GM18873 (cell line): ENCODE measurements at regions not wholly inside any gene's neighbourhood (a gene's known extent, or its start where the extent isn't known, plus 50 kb on each side); places are given as distances from the start of the nearest gene placed in this dataset.

Experiments
- ATAC-seq: cut with Tn5 transposase; IDR thresholded peaks from one replicate; pipeline ENCODE4 v1.9.1; 2021; ENCODE audit warnings: mild to moderate bottlenecking, moderate library complexity, moderate number of reproducible peaks; ENCODE audit not compliant: unreplicated experiment, low FRiP score

DNA sequence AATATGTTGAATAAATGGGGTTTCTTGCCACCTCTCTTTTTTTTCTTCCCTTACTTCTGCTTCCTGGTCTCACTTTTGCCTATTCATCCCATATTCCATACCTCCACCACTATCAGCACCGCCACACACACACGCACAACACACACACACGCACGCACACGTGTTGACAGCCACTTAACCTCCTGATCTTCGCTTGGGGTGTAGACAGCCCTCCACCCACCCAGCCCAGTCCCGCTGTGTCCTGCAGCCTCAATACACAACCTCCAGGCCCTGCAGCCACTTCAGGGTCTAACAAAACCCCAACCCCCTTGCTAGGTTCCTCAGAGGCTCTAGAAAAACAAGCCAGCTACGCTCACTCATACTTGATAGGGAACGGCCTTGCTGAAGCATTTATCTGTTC lies 72.3 kb downstream of the LINC00237 start:
- ATAC-seq, result no peak

DNA sequence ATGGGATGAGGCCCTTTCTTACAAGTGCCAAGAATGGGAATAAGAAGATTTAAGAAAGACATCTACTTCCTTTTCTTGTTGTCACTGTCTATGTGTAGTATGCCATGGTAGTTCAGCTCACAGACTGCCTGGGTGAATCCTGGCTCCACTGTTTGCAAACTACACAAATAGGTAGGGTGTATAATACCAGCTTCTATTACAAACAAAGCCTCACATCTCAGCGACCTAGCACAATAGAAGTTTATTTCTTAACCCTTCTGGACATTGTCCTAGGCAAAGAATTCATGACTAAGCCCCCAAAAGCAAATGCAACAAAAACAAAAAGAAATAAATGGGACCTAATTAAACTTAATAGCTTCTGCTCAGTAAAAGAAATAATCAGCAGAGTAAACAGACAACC lies 74.5 kb downstream of the LINC00237 start:
- ATAC-seq, result no peak

DNA sequence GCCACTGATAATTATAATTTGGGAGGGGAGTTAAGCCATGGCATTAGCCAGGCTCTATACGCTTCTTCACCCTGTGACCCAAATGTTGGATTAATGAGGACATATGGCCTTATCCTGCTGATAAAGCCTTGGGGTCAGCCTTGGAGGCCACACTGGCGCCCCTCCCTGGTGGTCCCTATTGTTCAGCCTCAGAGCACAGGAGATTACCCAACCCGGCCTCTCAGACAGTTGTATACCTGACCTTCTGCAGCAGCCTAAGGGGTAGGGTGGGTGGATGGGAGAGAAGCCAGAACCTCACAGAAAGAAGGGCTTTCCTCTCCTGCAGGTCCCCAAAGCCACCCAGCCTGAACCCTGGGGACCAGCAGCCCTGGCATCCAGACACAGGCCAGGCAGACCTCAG lies 76.8 kb downstream of the LINC00237 start:
- ATAC-seq, result no peak

DNA sequence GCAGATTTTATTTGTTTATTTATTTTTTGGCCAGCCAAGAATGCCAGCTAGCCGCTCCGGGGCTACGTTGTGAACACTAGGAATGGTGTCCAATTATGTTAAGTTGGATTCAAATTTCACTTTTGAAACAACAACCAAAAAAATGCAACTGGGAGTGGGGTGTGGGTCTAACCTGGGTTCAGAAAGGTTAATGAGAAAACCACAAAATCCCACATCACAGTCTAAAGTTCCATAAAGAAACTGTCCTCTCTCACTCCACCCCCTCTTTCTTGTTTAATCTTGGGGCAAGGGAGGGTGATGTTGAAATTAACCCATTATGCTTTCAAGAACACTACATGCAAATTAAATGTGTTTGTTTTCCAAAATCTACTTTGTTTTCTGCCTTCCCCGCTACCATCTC lies 77.2 kb downstream of the LINC00237 start:
- no peak for ATAC-seq

DNA sequence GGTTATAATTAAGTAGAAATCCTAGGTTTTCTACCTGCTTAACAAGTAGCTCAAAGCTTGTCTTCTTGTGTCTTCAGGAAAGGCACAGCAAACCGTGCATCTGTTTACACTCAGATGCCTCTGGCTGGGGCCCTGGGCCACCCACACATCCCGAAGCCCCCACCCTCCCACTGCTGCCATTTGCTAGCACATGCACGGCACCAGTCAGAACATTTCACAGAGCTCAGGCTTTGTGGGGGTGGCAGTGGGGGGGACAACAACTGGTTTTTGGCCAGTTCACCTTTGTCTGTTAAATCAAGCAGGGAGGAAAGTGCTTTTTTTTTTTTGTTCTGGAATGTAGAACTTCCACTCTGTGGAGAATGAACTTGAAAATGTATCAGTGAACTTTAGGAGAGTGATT lies 77.7 kb downstream of the LINC00237 start:
- no peak for ATAC-seq

DNA sequence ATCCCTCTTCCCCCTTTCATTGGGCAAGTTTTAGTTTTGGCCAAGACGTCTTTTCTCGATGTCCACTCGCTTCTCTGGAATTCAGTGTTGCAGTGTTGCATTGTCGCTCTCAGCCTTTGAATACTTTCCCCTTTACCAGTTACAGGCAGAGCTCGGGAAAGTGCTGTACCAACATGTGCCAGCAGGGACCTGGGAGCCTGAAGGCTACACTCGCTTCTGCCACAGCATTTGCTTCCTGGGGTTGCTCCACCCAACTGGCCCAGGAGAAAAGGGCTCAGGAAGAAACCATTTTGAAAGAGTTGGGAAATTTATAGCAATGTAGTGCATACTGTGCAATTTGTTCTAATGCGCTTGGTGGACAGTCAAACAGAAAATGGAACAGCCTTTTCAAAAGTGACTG lies 78.6 kb downstream of the LINC00237 start:
- ATAC-seq, result no peak

DNA sequence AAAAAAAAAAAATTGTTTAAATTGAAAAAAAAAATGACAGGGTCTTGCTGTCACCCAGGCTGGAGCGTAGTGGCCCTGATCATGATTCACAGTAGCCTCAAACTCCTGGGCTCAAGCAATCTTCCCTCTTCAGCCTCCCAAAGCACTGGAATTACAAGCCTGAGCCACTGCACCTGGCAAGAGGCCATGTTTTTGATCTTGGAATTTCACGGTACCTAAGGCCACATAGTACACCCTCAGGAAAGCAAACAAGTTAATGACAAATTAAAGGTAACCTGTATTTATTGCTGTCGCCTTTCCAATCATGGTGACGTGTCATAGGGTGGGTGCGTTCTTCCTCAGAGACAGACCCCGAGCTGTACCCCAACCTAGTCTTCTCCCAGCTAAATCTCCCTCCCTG lies 79.2 kb downstream of the LINC00237 start:
- no peak for ATAC-seq

DNA sequence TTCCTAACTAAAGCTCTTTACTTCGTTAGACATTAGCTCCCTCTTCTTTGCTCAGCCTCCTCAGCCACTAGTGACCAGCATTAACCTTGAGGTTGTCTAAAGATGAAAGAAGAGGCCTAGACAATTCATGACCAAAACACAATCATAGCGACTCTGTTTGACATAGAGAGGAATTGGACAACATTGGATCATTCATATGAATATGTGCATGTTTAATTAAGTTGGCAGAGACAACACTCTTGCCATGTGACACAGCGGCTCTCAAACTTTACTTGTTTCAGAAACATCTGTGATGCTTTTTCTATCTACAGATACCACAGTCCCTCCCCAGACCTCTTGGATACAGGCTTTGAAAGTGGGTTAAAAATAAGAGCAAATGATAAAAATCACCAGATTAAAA lies 81.7 kb downstream of the LINC00237 start:
- ATAC-seq, result no peak

DNA sequence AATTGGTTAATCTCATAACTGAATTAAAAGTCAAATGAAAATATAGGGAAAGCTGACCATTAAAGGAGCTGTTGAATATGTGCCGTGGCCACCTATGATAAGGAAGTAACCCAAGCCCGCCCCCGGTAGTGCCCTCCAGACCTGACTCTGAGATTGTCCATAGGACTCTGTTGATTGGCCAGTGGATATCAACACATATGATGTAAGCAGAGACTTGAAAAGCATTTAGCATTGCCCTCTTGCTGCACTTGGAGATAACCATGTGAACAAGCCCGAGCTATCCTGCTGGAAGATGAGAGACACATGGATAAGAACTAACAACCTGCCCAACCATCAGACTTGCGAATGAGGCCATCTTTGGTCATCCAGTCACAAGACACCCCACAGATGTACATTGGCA lies 83.2 kb downstream of the LINC00237 start:
- no peak for ATAC-seq

DNA sequence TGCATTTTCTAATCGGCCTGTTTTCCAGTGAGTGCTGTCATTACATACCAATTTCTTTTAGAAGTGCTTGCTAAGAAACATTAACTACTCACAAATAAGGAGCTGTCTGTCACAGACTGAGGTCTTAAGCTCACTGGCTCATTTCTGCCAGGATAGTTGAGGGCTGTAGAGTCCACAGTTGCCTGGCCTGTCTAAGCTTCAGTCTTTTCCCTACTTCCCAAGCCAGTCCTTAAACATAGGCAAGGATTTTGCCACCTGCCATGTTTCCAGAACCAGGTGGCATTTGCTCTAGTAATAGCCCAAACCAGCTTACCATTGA lies 84.7 kb downstream of the LINC00237 start:
- no peak for ATAC-seq

DNA sequence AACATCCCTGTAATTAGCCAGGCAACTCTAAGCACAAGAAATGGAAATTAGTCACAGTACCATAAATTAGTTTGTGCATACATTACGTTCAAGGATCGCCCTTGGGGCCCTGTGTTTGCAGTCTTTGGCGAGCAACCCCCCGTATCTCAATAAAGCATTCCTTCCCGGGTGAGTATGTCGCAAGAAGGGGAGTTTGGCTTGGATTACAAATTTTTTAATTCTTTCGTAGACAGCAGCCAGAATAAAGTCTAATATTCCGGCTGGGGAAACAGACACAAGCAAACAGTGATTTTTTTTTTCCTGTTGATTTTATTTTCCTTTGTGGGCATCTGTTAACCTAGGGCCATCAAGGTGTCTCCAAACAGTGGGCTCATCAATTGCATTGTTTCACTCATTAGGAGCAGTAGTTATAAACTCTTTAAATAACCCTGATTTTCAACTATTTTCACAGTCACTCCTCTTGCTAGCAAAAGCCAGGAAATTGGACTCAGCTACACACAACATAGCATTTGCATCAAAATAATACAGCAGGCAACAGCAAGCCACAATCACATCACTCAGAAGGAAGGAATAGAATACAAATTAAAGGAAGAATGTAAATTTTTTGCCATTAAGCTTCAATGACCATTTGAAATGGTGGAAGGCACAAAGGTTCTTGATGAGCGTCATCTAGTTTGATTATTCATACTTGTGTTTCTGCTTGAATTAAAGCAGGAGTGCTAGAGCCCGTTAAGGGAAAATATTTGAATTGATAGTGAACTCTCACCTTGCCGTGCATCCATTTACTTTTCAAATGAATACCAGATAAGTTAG lies 85.3 kb downstream of the LINC00237 start:
- no peak for ATAC-seq

DNA sequence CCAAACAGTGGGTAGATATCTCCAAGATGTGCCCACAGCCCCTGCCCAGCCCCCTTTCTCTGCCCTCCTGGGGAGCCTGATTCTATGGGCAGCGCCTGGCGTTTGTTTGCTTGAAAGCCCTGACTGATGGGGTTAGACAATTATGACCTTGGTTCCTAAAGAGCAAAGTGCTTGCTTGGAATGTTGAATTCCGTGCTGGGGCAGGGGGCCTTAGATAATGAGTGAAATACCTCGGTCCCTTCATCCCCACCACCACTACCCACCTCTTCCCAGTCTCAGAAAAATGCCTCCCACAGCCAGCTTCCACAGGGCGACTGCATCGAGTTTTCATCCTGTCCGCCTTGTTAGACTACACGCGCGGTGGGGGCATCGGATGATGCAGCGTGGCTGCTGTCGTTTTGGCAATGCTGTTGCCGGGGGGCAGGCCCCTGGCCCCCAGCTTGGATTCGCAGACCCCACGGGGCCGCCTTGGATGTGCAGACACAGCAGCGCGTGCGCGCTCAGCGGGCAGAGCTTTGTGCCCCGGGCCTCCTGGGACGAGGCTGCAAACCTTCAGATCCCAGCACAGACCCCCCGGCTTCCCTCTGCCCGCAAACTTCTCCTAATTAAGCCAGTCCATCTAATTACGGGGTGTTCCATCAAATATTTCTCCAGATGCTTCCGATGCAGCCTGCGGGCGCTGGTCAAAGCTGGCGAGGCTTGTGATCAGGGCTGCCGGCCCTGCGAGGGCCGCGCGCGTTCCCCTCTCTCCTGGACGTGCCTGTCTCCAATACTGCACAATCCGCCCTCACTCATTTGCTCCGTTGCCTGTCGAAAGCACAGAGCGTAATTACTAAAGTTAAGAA lies 86.1 kb downstream of the LINC00237 start:
- no peak for ATAC-seq

DNA sequence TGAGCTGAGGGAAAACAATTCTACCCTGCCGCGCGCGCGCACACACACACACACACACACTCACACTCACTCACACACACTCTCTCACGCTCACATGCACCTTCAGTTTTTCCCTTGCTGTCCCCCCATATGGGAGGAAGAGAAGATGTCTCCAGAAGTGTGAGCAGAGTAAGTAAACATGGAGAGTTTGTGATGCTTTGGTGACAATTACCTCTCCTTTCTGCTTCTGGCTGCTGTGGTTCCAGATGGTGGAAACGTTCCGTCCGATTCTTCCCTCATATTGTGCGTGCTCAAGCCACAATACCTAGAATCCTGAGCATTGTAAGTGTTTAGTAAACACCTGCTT lies 86.7 kb downstream of the LINC00237 start:
- no peak for ATAC-seq

DNA sequence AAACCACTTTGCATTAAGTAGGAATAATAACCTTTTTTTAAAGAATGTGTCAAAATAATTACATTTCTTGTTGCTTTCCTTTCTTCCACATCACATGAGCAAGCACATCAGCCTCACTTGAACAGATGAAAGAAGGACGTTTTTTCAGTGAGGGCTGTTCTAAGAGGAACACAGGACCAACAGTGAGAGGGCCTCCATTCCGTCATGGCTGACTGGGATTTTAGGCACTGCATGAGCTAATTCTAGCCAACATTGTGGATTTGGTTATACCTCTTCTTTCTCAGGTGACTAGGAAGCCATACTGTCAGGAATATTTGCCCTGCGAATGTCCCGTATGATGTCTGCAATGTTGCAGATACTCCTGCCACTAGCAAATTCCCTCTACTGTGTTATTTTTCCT lies 87.6 kb downstream of the LINC00237 start:
- no peak for ATAC-seq

DNA sequence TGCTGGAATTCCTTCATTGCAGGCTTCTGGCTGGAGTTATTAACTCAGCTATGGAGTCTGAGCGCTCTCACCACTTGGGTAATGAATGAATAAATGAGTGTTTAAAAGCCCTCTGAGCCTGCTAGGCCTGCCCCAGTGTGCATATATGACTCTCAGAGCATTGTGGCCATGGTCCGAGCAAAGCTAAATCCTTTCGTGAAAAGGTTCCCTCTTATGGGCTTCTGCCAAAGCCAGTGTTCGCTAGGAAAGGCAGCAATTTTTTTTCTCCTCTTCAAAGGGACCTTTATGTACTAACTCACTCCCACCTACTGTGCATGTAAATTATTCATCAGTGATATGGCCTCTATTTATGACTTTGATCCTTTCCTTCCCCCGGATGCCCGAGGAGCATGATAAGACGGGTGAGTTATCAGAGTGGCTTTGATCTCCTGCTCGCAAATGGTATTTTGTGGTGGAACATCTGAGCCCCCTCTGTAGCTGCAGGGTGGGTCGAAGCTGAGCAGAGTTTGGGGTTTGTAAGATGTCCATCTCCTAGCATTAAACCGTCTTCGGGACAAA lies 88.6 kb downstream of the LINC00237 start:
- no peak for ATAC-seq

DNA sequence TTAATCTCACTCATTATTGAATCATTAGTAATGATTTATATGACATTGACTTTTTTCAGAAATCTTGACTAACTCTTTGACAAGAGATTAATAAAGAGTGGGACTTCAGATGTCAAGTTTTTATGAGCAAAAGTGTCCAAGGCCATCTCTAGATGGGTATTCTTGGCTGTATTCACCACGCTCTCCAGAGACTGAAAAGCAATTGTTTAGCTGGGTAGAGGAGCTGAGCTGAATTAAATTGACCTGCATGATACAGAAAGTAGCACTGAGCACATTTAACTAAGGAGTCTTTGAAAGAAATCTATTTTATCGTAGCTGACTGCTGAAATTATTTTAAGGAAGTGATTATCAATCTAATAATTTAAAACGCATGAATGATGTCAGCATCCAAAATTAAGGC lies 89.4 kb downstream of the LINC00237 start:
- ATAC-seq, result no peak

DNA sequence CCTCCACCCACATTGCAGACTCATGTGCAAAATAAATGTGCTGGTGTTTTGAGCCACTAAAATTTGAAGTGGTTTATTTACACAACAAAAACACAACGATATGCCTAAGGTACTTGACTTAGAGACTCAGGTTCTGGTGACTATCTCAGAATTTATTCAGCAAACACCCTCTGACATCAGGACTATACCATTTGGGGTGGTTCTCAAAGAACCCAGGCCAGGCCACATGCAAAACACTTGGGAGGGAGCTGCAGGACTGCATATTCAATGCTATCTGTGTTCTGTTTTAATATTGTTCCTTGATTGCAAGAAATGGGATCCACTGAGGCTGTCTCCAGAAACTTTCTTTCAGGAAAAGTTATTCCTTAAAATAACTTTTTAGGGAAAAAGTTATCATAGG lies 91.6 kb downstream of the LINC00237 start:
- ATAC-seq, result no peak

DNA sequence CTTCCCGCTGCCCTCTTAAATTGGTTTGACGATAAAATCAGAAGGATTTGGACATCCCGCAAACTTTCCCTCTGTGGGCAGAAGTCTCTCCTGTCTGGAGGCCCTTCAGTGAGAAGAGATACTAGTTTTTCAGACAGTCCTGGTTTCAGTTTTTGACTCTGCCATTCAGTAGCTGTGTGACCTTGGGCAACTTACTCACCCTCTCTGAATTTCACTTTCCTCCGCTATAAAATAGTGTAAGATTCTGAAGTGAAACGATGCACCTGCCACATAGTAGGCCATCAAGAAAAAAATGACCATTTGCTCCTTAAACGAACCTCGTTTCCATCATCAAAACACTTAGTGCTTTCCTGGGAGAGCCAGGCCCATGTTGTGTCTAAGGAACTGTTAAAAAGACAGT lies 97.2 kb downstream of the LINC00237 start:
- no peak for ATAC-seq

DNA sequence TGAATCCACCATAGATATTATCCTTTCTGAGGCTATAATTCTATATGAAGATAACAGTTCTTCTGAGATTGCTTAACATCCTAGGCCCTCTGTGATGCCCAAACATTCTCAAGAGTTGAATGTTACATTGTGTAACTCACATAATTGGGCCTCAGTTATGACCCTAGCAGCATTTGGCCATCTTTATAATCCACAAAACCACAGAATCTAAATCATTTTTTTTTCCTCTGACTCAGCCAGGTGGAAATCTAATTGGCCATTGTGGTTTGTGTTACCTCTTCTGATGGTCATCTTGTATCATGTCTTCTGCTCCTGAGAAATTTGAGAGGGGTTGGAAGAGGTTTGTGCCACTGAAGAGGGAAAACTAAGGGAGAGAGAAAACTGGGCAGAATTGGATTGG lies 99.5 kb downstream of the LINC00237 start:
- no peak for ATAC-seq

DNA sequence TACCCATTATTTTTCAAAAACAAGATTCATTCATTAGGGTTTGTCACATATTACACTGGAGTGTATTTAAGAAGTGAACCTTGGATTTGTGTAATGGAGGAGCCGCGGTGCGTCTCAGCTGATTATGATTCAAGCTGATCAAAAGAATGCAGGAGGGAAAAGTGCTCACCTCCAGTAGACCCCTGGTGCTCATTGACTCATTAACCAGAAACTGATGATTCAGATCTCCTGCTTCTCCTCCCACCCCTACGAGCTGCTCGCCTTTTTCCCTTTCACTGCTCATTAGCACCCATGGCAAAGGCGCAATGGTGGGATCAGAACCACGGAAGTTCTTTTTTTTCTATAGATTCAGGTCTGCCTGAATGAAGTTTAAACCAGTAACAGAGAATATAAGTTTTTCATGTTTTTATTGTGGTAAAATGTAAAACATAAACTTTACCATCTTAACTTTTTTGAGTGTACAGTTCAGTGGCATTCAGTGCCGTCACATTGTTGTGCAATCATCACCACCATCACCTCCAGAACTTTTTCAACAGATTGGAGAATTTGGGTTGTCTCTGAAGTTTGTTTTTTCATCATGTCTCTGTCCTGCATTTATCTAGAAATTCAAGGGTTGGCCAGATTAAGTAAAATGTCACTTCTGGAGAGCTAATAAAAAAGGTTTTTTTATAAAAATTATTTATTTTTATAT lies 101.6 kb downstream of the LINC00237 start:
- ATAC-seq, result no peak

DNA sequence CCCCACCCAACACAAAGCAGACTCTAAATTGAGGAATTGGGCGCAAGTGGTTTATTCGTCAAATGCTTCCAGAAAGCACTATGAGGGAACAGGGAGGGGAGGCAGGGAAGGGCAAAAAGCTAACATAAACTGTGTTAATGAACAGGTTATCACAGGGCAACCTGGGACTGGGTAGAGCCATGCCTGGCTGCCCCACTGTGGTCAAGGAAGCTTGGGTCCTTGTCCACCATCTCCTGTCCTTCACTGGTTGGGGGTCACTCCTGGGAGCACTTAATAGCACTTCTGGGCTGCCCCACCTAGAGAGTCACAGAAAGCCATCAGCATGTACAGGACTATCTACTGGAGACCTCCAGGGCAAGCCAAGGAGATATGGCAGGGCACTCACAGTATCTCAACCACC lies 102.3 kb downstream of the LINC00237 start:
- no peak for ATAC-seq
